G401 (cell line): ENCODE measurements at regions not wholly inside any gene's neighbourhood (a gene's known extent, or its start where the extent isn't known, plus 50 kb on each side); places are given as distances from the start of the nearest gene placed in this dataset.
"Not testable (repeated sequence)": the region's sequence is repeated elsewhere in the genome, so short reads cannot be mapped to it uniquely, and the experiment has no call there.

Experiments
- DNase-seq: peaks from one replicate; pipeline ENCODE4 v3.0.0-alpha.2; 2015; ENCODE audit warnings: low spot score
- in situ Hi-C: cut with HindIII; loops from 2 replicates; pipeline ENCODE4 v1.10.0; 2016; ENCODE audit warnings: low sequenced_read_pairs, mixed read lengths

DNA sequence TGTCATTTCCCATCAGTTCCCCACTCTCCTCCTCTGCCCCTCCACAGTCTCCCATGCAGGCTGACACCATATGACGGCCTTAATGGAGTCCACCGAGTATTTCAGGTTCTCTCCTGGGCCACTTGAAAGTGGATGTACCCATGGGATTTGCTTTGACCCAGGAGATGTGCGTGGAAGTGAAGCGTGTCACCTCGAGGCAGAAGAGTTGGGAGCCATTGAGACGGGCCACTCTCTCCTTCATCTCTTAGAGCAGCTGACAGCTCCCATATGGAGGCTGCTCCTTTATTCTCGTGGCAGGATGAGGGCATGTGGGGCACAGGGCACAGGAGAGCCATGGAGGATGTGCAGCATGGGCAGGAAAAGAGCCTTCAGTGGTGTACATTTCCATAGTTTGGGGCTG, 144.7 kb upstream of the CRYM start:
- DNase-seq, in situ Hi-C loops: not testable (repeated sequence)

DNA sequence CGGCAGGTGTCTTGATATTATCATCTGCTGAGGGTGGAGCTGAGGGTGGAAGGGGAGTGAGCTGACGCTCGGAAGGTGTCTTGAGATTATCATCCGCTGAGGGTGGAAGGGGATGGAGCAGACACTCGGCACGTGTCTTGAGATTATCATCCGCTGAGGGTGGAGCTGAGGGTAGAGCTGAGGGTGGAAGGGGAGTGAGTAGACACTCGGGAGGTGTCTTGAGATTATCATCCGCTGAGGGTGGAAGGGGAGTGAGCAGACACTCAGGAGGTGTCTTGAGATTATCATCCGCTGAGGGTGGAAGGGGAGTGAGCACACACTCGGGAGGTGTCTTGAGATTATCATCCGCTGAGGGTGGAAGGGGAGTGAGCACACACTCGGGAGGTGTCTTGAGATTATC, 126.6 kb upstream of the CRYM start:
- DNase-seq, in situ Hi-C loops: not testable (repeated sequence)

DNA sequence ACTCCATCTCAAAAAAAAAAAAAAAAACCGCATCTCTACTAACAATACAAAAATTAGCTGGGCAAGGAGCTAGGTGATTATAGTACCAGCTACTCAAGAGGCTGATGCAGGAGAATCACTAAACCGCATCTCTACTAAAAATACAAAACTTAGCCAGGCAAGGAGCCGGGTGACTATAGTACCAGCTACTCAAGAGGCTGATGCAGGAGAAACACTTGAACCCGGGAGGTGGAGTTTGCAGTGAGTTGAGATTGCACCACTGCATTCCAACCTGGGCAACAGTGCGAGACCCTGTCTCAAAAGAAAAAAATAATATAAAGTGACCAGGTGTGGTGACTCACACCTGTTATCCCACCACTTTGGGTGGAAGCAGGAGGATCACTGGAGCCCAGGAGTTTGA, 119.8 kb upstream of the CRYM start:
- in situ Hi-C loops, DNase-seq: not testable (repeated sequence)

DNA sequence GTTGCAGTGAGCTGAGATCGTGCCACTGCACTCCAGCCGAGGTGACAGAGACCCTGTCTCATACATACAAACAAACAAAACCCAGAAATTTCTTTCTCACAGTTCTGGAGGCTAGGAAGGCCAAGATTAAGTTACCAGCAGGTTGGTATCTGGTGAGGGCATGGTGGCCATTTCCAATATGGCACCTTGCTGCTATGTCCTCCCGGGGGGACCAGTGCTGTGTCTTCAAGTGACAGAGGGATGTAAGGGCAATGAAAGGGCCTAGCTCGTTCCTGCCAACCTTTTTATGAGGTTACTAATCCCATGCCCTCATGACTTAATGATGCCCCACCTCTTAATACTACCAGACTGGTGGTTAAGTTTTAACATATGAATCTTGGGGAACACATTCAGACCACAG, 118.5 kb upstream of the CRYM start:
- in situ Hi-C loops, DNase-seq: not testable (repeated sequence)

DNA sequence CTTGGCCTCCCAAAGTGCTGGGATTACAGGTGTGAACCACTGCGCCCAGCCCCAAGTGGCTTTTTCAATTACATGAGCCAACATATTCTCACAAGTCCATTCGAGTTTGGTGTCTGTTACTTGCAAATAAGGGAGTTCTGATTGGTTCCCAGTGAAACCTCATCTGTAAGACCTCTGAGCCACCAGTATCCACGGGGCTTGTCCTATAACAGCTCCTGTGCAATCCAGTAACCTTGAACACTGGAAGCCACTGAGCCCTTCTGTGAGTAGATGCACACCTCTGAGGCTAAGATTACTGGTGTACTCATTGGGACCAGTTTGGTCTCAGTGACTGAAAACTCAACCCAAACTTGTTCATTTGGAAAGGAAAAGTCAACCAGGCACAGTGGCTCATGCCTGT, 112.5 kb upstream of the CRYM start:
- DNase-seq, in situ Hi-C loops: not testable (repeated sequence)

- in situ Hi-C loops, DNase-seq: not testable (repeated sequence)
Observed at GRCh38 chr16:21389860-21390259, 111.8 kb upstream of the CRYM start.

DNA sequence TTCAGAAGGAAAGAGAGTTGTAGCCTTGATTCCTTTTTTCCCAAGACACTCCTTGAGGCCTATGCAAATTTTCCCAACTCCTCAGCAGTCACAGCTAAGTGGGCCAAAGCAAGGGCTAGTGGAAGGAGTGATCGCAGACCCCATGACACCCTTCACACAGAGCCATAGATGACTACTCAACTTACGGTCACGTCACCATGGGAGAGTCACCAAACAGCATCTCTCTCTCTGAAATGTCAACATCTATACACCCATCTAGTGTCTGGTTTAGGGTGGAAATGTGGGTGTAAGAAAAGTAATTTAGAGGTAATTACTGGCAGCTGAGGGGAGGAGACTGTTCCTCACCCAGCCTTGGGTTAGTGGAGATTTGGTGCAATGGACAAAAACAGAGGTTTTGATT, 109.7 kb upstream of the CRYM start:
- DNase-seq, in situ Hi-C loops: not testable (repeated sequence)

GRCh38 chr16:21386201-21386915, 108.3 kb upstream of the CRYM start:
- in situ Hi-C loops, DNase-seq: not testable (repeated sequence)

- in situ Hi-C loops, DNase-seq: not testable (repeated sequence)
Observed at GRCh38 chr16:21383682-21384081, 105.6 kb upstream of the CRYM start.

DNA sequence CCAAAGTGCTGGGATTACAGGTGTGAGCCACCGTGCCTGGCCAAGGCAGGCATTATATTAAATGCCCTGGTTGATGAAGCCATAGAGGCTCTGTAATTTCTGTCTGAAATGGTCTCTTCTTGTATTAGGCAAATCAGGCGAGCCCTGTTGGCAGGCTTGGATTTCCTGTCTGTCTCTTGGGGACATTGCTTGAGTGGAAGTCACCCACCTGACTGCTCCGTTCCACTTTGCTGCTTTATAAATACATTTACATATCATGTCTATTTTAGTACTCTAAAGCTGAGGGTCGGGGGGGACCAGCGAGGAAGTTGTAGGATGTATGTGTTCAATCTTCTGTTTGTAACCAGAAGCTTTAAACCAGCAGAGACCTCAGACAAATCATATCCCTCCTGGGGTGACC, 101.6 kb upstream of the CRYM start:
- in situ Hi-C loops: not testable (repeated sequence)

DNA sequence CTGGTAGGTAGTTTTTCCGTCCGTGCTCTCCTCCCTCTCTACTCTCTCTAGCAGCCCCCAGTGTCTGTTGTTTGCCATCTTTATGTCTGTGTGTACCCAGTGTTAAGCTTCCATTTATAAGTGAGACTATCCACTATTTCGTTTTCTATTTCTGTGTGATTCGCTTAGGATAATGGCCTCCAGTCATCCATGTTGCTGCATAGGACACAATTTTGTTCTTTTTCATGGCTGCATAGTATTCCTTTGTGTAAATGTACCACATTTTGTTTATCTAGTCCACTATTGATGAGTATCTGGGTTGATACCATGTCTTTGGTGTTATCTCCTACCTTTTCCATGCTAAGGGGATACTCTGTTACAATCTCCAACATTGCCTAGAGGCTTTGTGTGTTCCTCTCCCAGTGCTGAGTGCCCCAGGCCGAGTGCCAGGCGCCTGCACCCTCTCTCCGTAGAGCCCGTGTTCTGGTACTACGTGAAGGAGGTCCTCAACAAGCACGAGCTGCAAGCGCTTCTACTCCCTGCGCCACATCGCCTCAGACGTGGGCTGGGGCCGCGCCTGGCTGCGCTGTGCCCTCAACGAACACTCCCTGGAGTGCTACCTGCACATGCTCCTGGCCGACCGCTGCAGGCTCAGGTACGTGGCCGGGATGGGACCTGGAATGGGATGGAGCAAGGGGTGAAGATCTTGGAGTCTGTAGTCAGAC, 98.3 kb upstream of the CRYM start:
- DNase-seq, in situ Hi-C loops: not testable (repeated sequence)

More for the DNA sequence above, 101.6 kb upstream of the CRYM start:
- DNase-seq: not testable (repeated sequence)

DNA sequence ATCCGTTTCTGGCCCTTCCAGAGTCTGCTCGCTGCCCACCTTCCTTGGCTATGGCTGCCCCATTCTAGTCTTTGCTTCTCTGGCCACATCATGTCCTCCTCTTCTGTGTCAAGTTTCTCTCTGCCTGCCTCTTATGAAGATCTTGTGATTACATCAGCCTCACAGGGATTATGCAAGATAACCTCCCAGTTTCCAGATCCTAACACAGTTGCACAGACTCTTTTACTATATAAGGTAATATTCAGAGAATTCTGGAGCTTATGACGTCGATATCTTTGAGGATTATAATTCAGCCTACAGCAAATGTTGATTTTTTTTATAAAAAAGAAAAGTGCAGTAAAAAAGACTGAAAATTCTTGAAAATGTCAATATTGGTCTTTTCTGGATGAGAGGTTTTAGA, 97.2 kb upstream of the CRYM start:
- in situ Hi-C loops, DNase-seq: not testable (repeated sequence)

GRCh38 chr16:21373454-21373853, 95.4 kb upstream of the CRYM start:
- DNase-seq: not testable (repeated sequence)

DNA sequence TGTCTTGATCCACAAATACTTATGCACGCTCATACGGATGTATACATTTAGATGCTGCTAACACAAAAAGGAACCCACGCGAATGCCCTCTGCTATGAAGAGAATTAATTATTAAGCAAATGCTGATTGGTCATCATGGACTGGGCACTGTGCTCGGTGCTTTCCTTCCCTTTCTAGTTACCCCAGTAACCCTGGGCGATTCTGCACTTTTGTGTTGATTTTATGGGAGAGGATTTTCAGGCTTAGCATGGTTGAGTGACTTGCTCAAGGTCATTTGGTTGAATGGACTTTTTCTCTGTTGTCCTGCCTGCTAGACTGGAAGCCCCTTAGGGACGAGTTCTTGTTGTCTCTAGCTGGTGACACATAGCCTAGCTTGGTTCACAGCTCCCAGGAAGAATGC, 94.8 kb upstream of the CRYM start:
- DNase-seq, in situ Hi-C loops: not testable (repeated sequence)

More at GRCh38 chr16:21373454-21373853, 95.4 kb upstream of the CRYM start:
- in situ Hi-C loops: not testable (repeated sequence)

DNA sequence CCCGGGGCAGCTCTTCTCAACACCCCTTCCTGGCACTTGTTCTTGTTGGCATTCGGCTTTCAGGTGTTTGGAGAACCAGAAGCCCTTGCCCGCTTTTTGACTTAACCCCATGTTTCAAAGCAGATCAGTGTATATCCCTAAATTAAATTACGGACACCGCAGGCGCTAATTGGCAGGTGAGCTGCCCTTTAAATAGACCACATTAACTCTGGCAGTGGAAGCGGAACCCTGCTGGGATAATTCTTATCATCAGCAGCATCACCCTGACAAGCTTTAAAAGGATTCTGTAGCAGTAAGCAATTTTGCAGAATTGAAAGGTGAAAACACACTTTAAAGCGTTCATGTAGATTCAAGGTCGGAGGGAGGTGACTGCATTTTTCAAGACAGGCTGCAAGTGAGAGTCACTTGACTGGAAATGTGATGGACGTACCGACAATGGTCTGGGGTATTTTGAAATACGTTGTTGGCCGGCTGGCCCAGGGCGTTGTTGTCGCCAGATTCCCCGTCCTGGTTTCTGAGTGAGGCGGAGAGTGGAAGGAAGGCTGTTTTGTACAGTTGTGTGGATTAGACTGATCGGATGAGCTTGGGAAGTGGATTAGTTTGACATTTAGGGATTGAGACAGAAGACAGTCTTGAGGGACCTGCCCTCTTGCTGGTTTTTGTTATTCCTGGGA, 94.2 kb upstream of the CRYM start:
- in situ Hi-C loops, DNase-seq: not testable (repeated sequence)

DNA sequence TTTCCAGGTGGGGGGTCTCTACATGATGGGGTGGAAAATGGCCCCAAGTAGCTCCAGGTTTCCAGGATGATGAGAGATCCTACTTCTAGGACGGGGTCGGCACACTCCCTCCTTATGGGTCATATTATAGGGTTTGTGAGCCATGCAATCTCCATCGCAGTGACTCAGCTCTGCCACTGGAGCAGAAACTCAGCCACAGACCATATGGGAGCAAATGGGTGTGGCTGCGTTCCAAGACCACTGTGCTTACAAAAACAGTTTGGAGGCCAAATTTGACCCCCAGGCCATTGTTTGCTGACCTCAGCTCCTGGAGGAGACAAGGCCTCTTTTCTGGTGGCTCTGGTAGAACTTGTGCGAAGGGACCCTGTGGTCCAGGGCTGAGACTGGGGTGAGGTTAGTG, 92.7 kb upstream of the CRYM start:
- in situ Hi-C loops, DNase-seq: not testable (repeated sequence)

- in situ Hi-C loops: not testable (repeated sequence)
Observed at GRCh38 chr16:21368973-21369942, 91.2 kb upstream of the CRYM start.

DNA sequence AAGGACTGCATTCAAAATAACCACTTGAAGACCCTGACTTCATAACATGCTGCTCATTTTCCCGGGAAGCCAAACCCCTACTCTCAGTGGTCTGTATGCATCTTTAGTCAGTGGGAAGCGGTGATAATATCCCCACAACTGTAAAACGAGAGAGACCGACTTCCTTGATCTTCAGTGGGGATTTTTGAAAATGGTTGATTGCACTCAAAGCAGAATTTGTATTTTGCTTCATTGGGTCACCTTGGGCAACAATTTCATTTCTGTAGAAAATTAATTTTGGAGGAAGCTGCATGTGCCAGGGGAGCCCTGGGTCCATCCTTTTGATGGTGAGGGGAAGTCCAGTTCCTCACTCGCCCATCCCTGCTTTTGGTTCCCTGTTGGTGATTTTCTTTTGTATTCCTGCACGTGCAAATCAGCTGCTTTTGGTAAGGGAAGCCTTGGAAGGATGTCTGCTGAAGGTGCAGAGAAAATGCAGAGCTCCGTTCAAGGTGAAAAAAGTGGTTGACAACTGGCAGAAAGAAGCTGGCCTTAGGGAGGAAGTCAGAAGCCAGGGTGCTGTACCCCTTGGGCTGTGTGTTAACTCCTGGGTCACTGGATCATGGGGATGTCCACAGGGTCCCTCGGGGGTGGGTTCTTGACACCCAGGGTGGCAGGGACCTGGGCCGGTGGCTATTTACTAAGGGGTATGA, 89.8 kb upstream of the CRYM start:
- in situ Hi-C loops, DNase-seq: not testable (repeated sequence)

More at GRCh38 chr16:21368973-21369942, 91.2 kb upstream of the CRYM start:
- not testable (repeated sequence) for DNase-seq
